SW 1271 (cell line): ENCODE measurements at regions not wholly inside any gene's neighbourhood (a gene's known extent, or its start where the extent isn't known, plus 50 kb on each side); places are given as distances from the start of the nearest gene placed in this dataset.
"Not testable (repeated sequence)": the region's sequence is repeated elsewhere in the genome, so short reads cannot be mapped to it uniquely, and the experiment has no call there.

ENCODE experiments used
- DNase-seq, 2 experiments: peaks; one replicate each; lab custom pipeline; 2025; lab: John Stamatoyannopoulos, UW

DNA sequence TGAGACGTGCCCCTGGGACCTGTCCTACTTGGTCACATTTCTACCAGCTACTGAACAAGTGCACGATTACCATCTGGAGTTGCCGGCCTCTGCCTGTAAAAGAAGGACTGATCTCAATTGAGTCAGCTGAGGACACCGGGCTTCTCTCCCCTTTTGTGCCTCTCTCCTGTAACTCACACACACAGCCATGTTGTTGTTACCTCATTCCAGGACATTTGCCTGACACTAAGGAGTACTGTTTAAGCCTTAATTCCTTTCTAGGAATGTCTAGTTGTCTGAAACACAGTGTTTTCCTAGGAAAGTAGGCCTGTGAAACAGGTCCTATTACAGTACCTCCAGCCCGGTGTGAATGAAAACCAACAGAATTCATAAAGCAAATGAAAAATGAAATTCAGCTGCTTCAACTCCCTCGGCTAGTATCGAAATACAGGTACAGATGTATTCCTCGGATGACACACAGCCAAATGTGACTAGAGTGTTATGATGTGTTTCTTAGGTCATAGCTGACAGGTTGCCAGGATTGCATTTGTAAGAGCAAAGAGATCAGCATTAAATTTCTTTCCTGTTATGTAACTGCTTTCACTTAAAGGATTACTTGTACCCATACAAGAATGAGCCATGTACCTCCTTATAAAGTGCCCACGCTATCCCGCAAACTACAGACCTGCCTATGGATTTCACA lies 152.0 kb upstream of the IRS2 start:
- DNase-seq: no peak

DNA sequence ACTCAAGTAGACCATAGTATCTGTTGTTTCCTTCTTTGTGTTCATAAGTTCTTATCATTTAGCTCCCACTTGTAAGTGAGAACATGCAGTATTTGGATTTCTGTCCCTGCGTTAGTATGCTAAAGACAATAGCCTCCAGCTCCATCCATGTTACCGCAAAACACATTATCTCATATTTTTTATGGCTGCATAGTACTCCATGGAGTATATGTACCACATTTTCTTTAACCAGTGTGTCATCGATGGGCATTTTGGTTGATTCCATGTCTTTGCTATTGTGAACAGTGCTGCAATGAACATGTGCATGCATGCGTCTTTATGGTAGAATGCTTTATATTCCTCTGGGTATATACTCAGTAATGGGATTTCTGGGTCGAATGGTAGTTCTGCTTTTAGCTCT lies 148.1 kb upstream of the IRS2 start:
- DNase-seq: not testable (repeated sequence)

DNA sequence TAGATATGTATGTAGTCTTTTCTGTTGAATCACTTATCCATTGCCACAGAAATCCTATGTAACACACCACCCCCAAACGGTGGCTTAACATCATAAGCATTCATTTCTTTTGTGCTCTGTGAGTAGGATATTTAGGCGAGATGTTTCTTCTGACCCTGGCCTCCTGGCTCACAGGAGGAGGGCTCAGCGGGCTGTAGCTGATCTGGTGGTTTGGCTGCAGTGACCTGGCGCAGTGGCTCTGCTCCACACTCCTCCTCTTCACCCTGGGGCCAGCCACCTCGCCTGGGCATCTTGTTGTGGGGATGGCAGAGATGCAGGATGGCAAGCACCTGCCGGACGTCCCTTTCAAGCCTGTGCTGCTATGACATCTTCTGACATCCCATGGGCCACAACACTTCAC lies 147.1 kb upstream of the IRS2 start:
- no peak for DNase-seq

DNA sequence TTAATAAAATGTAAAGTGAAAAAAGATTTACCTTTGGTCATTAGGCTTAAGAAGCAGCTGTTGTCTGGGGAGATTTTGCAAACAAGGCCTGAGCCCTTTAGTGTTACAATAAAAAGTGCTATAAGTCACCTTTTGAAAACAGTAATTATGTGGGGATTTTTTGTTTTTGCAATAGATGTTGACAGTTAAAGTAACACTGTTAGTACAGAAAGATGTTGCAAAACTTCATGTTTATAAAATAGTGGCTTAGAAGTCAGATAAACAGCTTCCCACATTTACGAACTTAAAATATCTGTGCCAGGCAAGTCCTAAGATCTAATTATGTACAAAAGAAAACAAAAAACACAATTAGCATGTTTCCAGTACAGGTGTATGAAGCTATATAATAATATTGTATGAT lies 138.0 kb upstream of the IRS2 start:
- DNase-seq: no peak

DNA sequence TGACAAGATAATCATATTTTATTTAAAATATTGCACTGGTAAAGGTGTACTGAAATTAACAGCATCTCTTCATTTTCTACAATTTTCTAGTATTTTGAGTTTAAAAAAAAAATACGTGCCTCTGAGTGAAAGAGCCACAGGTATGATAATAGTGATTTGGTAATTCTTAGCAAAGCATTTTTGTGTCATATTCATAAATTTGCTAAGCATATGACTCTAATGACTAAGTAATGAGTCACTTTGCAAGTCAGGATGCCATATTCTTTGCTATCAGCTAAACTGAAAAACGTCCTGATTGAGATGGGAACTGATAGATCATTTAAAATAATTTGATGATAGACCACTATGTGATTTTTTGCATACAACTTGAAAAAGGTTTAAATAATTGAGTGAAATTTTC lies 136.1 kb upstream of the IRS2 start:
- no peak for DNase-seq

DNA sequence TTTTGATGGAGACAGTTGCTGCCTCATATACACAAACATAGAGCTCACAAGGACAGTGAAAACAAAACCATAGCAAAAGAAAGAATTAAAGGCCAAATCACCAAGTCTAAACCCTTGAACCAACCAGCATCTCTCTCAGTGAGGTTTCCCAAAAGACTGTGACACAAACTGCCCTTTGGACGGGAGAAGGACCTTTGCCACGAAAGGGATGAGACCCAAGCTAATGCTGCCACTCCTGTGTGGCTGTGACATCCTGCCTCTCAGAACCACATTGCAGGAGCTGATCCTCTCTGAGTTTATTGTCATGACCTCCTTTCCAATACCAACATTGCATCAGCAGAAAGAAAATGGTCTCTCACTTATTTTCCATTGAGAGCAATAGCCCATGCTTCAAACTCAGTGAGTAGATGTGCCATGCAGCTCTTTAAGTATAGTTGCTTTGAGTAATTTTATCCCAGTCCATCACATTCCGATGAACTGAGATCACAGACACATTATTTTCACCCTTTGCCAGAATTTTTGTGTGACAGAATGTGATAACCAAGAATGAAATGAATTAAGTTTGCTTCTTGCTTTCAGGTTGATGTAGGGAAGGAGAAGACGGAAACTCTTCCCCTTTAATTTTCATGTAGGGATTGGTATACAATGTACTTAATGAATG lies 133.5 kb upstream of the IRS2 start:
- DNase-seq: no peak

DNA sequence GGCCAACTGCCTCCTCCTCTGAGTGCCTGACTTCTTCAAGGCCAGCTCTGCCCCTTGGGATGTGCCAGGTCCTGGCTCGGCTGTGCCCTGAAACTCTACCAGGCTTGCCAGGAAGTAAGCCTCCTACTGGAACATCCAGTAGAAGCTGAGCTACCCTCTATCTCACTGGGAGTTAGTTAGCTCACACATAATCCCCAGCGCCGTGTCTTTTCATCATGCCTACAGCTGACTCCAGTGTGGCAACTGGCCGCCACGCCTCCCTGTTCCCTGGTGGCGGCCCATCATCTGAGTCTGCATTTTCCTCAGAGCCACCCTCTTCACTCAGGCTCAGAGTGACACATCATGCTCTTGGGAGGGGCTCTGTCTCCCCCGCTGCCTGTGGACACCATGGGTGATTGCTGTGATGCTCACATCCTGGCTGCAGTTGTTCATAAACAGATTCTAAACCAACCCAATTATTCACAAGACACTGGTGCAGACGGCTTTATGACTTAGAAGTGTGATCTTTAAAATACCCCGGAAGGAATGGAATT lies 131.9 kb upstream of the IRS2 start:
- no peak for DNase-seq

DNA sequence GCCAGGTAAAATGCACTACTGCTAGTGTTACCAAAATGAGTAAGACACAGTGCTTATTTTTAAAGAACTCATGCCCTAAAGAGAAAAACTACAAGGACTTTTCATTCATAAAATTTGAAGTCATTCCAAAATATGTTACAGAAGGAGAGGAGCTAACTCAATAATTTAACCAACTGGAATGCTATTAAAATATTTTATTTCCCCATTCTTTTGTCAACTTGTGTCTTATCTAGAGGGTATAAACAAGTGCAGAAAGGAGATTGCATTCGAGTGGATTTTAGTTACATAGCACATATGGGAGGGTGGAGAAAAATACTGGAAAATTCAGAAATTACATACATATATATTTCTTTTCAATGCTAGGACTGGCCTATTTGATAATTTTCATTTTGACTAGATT lies 131.0 kb upstream of the IRS2 start:
- DNase-seq: no peak

DNA sequence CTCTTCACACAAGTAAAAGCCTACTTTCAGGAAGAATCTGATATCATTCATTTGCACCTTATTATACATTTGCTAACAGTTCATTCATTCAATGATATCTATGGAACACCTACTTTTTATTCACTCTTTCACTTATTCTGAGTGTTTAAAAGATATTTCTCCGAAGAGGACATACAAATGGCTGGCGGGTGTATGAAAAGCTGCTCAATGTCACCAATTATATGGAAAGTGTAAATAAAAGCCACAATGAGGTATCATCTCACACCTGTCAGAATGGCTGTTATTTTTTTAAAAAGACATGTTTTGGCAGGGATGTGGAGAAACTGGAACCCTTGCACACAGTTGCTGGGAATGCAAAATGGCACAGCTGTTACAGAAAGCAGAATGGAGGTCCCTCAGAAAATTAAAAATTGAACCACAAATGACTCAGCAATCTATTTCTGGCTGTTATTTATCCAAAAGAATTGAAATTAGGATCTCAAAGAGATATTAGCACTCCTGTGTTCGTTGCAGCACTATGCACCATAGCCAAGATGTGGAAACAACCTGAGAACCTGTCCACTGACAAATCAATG lies 127.6 kb upstream of the IRS2 start:
- DNase-seq: no peak

DNA sequence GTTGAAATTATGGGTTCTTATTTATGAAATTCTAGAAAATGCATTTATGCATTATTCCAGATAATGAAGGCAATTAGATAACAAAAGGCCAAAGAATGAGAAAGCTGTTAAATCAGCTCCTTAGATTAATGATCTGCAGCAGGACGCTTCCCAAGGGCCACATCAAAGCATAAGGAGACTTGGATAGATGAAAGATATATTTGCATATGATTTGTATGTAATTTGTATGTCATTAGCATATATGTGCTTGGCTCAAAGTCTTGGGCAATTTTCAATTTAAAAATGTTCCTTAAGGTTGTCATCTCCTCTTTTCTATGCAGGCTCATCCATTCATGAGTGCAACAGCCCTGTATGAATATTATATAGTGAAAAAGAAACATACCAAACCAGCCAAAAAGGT lies 126.8 kb upstream of the IRS2 start:
- DNase-seq: no peak

DNA sequence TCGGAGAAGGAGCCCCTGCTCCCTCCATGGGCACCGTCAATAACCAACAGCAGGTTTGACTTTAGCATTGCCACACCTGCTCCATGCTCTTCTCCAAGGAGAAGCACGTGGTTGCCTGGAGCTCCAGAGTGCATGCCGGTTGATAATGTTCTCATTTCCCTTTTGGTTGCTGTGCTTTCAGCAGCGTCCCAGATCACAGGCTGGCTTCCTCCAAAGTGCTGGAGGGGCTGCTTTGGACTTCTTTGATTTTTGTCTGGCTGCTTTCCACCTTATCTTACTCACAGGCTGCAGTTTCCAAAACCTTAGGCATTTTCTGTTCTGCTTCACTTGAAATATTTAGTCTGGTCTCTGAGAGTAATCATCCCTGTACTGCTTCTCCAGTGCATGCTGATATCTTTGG lies 123.8 kb upstream of the IRS2 start:
- no peak for DNase-seq

DNA sequence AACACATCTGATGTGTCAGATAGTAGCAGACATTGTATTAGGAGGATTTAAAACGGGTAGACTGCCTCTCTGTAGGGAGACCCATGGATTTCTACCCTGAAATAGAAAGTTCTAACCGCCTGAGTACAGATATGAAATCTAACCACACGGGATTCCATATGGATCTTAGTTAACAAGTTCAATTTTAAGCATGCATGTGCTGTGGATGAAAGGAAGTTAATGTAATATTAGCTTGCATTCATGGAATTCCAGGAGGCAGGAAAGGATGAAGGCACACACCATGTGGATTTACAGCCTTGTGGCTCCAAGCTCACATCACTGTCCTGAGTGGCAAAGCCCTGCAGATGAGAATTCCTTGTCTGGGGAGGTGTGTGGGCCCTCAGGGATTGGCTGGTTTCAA lies 120.6 kb upstream of the IRS2 start:
- no peak for DNase-seq

DNA sequence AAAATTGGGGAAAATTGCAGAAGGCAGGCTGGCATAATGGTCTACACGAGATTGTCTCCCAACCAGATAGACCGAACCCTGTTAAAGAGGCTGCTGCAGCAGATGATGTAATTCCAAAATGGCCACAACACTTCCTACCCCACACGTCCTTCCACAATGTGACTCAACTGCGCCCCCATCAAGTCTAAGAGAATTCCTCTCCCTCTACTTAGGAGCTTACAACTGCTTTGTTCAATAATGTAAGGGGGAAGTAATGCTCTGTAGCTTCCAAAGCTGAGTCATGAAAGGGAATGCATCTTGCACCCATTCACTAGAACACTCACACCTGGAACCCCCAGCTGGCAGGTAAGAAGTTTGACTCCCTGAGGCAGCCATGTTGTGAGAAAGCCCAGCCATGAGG lies 117.8 kb upstream of the IRS2 start:
- DNase-seq: peak in 1 of 2 experiments; percentile 0

DNA sequence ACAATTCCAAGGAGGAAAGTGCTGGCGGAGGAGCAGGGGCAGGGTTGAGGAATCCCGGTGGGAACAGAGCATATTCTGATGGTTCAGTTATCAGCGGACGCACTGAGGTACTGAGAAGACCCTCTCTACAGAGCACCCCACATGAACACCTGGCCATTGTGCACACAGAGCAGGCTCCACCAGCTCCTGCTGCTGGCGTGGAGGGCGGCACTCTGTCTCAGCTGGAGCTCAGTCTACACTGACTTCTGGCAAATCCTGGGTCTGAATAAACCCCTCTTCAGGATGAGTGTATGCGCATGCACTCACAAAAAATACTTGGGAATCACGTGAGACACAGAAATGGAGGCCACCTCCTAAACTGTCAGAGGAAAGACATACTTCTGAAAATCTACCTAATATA lies 114.4 kb upstream of the IRS2 start:
- no peak for DNase-seq

DNA sequence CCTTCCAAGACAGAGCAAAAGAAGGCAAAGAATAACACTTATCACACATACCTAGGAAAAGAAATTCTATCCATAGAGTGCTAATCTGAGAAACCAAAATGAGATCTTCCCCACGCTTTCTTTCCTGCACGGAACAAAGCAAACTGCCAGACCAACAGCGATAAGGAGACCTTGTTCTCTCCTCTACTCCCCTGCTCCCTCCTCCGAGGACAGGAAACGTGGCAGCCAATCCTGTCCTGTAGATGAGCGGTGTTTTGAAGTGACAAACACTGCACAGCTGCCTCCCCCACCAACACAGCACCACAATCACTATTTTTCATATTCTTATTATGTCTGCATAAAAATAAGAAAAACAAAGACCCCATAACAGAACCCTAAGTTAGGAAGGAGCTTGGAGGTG lies 113.9 kb upstream of the IRS2 start:
- no peak for DNase-seq

DNA sequence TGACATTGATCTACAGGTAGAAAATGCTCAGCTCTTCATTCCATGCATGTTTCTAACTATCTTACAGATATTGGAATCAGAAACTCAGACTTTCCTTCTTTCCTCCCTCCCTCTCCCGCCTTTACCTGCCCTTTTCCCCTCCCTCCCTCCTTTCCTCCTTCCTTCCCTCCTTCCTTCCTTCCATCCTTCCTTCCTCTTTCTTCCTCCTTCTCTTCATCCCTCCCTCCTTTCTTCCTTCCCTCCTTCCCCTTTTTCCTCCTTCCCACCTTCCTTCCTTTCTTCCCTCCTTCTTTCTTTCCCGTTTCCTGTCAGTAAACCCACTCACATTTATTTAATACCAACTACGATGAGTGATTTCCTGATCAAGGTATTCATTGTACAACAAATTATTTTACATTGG lies 113.4 kb upstream of the IRS2 start:
- no peak for DNase-seq

DNA sequence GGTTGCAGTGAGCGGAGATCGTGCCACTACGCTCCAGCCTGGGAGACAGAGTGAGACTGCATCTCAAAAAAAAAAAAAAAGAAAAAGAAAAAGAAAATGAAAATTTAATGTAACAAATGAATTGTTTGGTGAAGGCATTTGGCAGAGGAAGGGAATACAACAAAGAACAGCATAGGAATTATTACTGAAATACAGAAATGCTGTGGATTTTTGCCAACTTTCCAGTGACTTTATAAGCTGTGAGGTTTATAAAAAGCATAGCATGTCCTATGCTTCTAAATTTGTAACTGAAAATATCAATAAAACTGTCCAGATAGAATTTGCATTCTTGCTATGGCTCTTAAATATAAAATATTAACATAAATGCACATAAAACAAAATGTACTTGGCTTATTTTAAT lies 112.9 kb upstream of the IRS2 start:
- DNase-seq: no peak

DNA sequence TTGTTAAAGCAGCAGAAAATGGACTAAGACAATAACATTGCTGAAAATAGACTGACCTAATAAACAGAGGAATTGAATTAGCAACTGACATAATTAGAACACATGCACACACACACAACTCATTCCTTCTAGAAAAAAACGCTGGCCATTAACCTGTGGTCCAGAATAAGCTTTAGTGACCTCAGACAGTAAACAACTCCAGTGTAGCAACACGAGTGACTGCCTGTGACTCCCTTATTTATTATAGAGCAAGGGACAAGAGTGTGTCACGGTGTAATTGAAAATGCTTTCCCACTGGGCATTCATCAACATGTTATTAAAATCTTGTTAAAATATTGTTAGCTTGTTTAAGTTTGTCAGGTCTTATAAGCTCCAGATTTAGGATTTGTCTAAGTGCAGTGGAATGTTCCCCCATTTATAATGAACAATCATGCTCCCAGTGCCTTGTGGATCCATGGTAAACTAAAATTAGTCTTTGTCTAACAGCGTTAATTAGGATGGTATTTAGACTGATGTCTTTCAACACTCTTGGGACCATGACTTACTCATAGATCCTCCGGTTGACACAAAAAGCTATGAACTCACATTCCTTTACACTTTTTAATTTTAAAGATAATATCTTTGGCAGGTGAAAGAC lies 111.7 kb upstream of the IRS2 start:
- no peak for DNase-seq

DNA sequence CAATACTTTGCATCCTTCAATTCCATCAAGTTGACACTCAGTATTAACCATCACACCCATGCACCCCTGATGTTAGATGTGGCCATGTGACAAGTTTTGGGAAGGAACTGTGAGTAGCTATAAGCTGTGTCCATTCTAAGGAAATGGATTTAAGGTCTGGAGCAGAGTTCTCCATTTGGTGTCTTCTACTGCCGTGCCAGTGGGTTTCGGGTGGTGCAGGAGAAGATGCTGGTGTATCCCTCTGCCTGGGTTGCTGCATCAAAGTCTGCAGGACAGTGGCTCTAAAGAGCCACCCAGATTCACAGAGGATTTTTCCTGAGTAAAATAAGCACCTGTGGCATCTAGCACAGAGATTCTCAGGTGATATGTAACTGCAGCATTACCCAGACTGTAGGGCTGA lies 105.7 kb upstream of the IRS2 start:
- no peak for DNase-seq

DNA sequence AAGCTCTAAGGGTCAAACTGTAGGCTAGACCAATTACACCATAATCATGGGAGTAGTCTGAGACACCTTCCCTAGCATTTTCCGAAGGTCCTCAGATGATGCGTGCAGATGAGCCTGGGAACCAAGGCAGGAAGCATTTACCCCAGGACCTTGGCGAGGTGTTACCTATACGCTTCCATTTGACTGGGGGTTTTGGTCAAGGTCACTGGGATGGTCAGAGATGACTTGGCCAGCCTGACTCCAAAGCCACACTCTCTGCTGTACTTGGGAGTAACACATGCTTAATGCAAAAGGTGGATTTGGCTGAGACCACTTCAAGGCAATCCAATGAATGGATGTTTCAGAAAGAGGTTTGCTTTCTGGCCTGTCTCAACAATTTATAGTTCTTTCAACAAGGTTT lies 98.9 kb upstream of the IRS2 start:
- no peak for DNase-seq

DNA sequence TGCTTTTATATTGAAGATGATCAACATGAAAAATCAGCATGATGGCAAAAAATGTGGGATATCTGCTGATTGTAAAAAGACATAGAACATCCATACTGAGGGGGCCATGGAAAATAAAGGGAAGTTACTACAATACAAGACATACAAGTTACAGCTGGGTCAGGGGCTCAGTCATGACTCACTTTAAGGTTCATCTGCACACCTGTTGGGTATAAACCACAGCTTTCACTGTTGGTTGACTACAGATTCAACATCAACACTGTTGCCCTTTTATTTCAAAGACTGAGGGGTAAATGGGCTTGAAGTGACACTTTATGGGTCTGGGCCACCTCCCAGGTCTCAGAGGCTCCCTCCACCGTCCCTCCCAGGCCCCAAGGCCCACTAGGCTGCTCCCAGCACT lies 98.1 kb upstream of the IRS2 start:
- DNase-seq: no peak

DNA sequence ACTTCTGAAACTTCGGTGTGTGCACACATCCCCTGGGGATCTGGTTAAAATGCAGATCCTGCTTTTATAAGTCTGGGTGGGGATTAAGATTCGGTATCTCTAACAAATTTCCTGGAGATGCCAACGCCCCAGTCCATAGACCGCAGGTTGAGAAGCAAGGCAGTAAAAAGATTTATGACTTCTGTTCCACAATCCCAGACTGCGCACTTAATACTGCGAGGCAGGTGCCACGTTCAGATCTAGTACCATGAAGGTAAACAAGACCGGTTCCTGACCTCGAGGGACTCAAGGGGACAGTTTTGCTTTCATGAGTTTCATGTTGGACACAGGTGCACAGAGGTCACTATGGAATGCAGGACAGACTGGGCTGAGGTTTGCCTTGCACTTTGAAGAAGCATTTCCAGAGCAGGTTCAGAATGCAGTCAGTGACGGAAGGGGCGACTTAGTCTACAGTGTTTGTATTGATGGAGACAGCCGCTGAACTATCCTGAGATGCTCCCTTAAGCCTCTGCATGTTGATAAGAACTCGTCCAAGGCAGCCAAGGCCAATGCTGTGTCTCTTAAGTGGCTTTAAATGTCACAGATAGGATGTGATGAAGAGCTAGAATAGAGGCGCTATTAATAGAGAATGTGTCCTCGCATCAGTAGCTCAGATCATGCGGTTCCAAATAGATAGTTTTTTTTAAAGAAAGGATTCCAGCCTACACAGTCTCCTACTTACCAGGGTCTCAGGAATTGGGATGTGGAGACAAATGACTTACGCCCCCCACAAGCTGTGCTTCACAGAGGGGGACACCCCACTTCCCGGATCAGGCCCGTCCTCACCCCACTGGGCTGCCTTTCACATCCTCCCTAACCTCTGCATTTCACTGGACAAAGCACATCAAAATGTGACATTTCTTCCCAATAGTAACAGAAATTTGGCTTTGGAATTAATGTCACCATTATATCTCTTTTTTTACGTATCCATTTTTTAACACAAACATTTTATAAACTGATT lies 97.1 kb upstream of the IRS2 start:
- no peak for DNase-seq
